GM18858 (cell line): ENCODE measurements at regions not wholly inside any gene's neighbourhood (a gene's known extent, or its start where the extent isn't known, plus 50 kb on each side); places are given as distances from the start of the nearest gene placed in this dataset.
"Not testable (repeated sequence)": the region's sequence is repeated elsewhere in the genome, so short reads cannot be mapped to it uniquely, and the experiment has no call there.

ENCODE experiments used
- ATAC-seq: cut with Tn5 transposase; IDR thresholded peaks from one replicate; pipeline ENCODE4 v1.9.1; 2021; ENCODE audit not compliant: unreplicated experiment

DNA sequence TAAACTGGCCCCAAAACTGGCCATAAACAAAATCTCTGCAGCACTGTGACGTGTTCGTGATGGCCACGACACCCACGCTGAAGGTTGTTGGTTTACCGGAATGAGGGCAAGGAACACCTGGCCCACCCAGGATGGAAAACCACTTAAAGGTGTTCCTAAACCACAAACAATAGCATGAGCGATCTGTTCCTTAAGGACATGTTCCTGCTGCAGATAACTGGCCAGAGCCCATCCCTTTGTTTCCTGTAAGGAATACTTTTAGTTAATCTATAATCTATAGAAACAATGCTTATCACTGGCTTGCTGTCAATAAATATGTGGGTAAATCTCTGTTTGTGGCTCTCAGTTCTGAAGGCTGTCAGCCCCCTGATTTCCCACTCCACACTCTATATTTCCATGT is 305.2 kb upstream of the RPS23 start:
- not testable (repeated sequence) for ATAC-seq

GRCh38 chr5:82564963-82565362 is 286.8 kb upstream of the RPS23 start:
- no peak for ATAC-seq

DNA sequence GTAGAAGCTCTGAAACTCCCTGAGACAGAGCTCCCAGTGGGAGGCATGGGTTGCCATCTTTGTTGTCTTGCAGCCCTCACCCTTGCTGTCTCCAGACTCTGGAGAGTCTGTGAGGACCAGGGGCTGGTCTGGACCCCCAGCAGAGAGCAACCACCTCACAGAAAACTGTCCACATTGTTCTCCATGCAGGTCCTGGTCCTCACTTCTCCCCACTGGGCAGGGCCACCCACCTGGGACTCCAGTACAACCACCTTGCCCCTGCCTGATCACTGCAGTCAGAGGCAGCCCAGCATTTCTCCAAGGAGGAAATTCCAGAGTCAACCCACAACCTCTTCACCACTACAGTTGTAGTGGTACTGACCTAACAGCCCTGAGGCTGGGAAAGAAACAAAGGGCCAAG is 285.6 kb upstream of the RPS23 start:
- no peak for ATAC-seq

DNA sequence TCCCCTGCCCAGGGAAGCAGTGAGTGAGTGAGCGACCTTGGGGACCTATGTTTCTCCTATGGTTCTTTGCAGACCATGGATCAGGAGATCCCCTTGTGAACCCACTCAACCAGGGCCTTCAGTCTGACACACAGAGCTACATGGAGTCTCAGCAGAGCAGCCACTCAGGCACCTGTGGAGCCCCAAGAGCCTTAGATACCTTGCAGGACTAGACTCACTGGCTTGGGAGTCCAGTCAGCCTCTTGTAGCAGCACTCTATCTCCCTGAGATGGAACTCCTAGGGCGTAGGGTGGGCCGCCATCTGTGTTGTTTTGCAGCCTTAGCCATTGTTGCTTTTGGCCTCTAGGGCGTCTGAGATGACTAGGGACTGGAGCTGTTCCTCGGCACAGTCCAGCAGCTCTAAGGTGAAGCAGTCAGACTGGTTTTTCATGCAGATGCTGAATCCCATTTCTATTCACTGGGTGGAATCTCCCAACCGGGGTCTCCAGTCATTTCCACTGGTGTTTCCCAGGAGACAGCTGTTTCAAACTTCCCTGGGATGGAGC is 284.6 kb upstream of the RPS23 start:
- ATAC-seq = no peak

- no peak for ATAC-seq
These were observed 283.6 kb upstream of the RPS23 start for GRCh38 chr5:82561797-82562196.

DNA sequence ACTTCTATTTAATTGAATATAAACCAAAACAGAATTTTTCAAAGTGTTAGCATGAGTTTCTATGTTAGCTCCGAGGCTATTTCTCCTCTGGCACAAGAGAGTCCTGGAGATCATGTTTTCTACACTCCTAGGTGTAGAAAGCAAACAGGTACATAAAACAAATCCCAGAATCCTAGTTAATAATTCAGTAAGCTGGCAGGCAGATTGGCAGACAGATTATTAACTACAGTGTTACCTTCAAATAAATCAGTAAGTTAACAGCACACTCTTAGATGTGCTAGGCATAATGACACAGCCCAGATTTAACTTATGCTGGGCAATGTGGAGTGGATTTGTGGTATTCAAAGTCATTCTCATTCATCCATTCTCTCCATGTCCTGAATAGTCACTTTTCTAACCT is 282.8 kb upstream of the RPS23 start:
- no peak for ATAC-seq

- no peak for ATAC-seq
These were observed 282.4 kb upstream of the RPS23 start for GRCh38 chr5:82560561-82560960.

DNA sequence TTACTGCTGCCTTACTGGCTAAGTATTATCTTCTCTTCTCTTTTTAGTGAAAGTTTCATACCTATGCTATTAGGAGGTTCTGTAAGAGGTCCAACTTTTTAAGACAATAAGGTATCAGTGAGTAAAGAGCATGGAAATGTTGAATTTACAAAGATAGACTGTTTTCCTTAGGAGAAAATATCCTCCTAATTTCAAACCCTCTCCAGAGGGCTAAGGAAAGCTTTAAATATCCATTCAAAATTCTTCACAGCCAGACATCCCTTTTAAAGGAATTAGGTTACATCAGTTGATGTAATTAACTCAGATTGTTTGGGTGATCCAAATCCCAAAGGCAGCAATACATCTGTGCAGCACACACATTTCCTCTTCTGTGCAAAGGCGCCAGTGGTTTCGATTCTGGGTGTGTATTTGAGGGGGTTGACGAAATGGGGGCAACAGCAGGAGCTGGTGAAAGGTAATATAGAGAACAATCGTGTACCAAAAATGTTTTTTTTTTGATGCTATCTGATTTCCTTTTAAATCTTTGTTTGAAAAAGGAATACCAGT is 273.8 kb upstream of the RPS23 start:
- ATAC-seq = no peak

DNA sequence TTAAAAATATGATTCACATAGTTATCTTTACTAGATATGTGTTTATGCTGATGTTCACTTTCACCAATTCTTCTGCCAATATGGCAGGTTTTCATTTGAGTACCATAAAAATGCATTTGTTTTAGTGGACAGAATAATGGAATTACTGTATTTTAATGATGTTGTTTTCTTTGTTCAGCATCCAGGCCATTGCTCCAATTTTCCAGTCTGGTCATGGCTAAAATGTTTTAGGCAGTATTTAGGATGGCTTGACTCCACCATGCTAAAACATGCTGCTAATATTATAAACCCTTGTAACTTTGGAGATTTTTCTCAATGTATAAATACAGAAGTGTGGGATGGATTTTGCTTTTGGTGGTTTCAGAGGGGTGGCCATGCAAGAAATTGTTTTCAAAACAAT is 273.0 kb upstream of the RPS23 start:
- no peak for ATAC-seq

DNA sequence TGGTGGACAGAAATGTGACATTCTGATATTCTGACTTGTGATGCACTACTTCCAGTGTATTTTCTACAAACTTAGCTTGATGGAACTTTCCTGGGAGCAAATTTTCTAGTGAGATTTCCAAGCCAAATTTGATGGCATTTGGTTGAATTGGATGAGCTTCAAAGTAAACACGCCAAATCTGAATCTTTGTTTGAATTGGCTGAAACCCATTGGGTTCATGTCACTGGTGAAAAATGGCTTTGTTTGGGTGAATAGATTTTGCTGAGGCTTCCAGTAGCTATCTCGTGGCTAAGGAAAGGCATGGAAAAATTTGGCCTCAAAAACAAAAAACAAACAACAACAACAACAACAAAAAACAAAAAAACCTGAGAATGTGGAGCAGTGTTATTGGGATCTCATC is 271.1 kb upstream of the RPS23 start:
- no peak for ATAC-seq

DNA sequence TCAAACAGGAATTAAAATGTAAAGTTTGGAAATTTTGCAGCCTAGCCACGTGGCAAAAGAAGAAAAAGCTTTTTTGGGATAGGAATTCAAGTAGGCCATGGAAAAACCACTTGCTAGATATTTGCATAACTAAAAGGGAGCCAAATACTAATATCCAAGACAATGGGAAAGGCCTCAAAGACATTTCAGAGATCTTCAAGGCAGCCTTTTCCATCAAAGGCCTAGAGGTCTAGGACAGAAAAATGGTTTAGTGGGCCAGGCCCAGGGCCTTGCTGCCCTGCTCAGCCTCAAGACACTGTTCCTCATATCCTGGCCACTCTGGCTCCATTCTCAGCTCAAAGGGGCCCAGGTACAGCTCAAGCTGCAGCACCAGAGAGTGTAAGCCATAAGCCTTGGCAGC is 265.9 kb upstream of the RPS23 start:
- no peak for ATAC-seq

- no peak for ATAC-seq
These were observed 262.1 kb upstream of the RPS23 start for GRCh38 chr5:82540301-82540700.

- no peak for ATAC-seq
These were observed 260.3 kb upstream of the RPS23 start for GRCh38 chr5:82538339-82539034.

DNA sequence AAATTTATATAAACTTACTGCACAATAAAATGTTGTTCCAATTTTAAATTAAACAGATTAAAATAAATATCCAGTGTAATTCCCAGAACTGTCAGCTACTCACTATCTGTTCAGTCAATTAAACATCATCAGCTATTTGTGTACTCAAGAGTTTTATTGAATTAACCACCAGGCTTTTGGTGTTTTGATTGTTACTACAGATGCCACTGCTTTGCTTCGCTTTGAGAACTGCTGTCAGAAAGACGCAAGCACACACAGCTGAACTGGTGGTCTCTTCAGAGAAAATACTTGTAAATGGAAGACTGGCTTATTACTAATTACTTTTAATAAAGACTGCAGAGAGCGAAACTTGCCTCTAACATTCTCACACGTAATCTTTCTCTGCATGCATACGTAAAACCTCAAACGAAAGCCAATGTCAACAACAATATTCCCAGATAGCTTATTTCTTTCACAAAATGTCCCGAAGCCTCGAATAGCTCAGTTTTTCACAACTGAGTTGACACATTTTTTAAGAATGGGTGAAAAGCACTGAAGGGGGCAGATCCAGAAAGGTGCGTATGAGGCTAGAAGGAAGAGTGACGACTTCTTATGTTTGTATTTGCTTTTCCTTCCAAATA is 259.6 kb upstream of the RPS23 start:
- ATAC-seq = no peak

DNA sequence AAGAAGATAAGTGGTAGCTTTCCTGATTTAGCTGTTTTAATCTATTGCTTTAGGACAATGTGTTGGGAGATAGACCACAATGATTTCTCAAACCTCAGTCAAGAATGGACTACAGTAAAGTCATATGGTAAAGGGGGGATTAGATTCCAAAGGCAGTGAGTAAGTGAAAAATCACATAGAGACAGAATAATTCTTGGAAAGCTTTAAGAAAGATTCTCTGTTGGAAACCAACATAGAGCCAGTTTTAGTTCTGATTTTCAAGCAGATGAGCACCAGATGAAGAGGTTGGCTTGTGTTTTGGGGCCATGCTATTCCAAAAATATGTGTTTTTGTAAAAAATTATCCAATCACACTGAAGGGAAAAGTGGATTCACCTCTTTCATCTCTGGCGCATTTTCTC is 256.8 kb upstream of the RPS23 start:
- no peak for ATAC-seq

GRCh38 chr5:82532075-82532474 is 253.9 kb upstream of the RPS23 start:
- not testable (repeated sequence) for ATAC-seq

DNA sequence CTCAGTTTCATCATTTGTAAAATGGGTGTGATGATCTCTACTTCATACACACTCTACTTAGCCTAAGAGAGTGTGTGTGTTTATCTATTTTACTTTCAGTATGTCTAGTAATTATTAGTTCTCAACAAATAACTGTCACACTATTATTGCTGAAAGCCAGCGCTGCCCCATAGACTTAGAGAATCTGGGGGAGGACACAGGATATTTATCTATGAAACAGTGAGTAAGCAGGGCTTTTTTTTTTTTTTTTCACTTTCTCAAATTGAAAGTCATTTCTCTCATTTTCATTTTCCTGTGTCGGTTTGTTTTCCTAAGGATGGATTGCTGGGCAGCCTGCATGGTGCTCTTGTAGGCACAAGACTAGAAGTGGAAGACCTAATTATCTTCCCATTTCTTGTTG is 248.4 kb upstream of the RPS23 start:
- no peak for ATAC-seq

GRCh38 chr5:82525626-82526025 is 247.5 kb upstream of the RPS23 start:
- ATAC-seq = no peak

DNA sequence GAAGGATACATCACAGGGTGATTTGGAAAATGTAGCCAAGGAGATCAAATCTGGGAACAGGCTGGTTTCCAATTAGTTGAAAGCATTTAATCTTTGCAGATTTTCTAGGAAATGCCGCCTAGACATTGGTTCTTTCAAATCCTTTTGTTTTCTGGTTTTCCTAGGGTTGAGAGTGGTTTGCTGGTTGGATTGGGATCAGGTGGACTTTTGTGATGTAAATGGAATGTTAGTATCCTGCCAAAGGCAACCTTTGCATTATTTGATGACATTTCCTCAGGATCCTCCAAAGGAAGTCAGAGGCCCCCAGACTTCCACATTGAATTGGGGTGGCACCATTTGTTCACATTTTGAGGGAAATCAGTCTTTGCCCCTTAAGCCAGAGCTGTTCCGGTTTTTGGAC is 245.5 kb upstream of the RPS23 start:
- ATAC-seq = no peak

- no peak for ATAC-seq
These were observed 244.7 kb upstream of the RPS23 start for GRCh38 chr5:82522897-82523296.

GRCh38 chr5:82521431-82522051 is 243.4 kb upstream of the RPS23 start:
- ATAC-seq = no peak

DNA sequence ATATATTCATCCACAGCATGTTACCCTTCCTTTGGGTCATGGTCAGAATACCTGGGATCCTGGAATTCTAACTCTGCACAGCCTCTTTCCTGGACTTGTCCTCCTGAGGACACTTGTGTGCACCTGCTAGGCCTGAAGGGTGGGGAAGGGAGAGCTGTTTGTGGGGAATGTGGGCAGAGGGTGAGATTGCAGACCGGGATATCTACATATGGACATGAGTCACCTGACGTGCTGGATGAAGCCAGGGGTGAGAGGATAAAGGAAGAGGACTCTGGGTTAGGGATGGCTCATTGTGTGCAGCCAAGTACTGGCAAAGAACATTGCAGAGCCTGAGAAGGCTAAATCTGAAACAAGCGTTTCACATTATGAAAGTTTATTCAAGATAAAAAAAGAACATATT is 241.4 kb upstream of the RPS23 start:
- no peak for ATAC-seq
